ENCODE measurements at regions not wholly inside any gene's neighbourhood (a gene's known extent, or its start where the extent isn't known, plus 50 kb on each side); places are given as distances from the start of the nearest gene placed in this dataset.

- DNase-seq (ENCODE audit: low read depth): no peak
- H3K4me3 ChIP-seq (ENCODE audit: low read depth, low read length): no peak overlapping the region
- no peak for TF ChIP-seq CTCF (conservative IDR thresholded peaks at IDR 0.05; ENCODE audit: low read depth, low read length)
These were observed 1139.7 kb upstream of the CELF2 start for GRCh38 chr10:9877978-9878377.

GRCh38 chr10:9878383-9878782, 1139.3 kb upstream of the CELF2 start:
- TF ChIP-seq CTCF (conservative IDR thresholded peaks at IDR 0.05; ENCODE audit: low read depth, low read length): no peak
- H3K4me3 ChIP-seq (ENCODE audit: low read depth, low read length): no peak overlapping the region
- DNase-seq (ENCODE audit: low read depth): no peak

- no peak for DNase-seq (ENCODE audit: low read depth)
- H3K4me3 ChIP-seq (ENCODE audit: low read depth, low read length): no peak overlapping the region
- TF ChIP-seq CTCF (conservative IDR thresholded peaks at IDR 0.05; ENCODE audit: low read depth, low read length): no peak
These were observed 1131.9 kb upstream of the CELF2 start for GRCh38 chr10:9885761-9886160.

- TF ChIP-seq CTCF (conservative IDR thresholded peaks at IDR 0.05; ENCODE audit: low read depth, low read length): no peak
- DNase-seq (ENCODE audit: low read depth): no peak
- no peak overlapping the region for H3K4me3 ChIP-seq (ENCODE audit: low read depth, low read length)
These were observed 1130.9 kb upstream of the CELF2 start for GRCh38 chr10:9886772-9887171.

- H3K4me3 ChIP-seq (ENCODE audit: low read depth, low read length): no peak overlapping the region
- no peak for TF ChIP-seq CTCF (conservative IDR thresholded peaks at IDR 0.05; ENCODE audit: low read depth, low read length)
- no peak for DNase-seq (ENCODE audit: low read depth)
These were observed 1122.2 kb upstream of the CELF2 start for GRCh38 chr10:9895453-9895852.

- no peak for DNase-seq (ENCODE audit: low read depth)
- TF ChIP-seq CTCF (conservative IDR thresholded peaks at IDR 0.05; ENCODE audit: low read depth, low read length): no peak
- no peak overlapping the region for H3K4me3 ChIP-seq (ENCODE audit: low read depth, low read length)
These were observed 1121.7 kb upstream of the CELF2 start for GRCh38 chr10:9895981-9896380.

GRCh38 chr10:9898633-9899395, 1118.9 kb upstream of the CELF2 start:
- no peak for DNase-seq (ENCODE audit: low read depth)
- no peak overlapping the region for H3K4me3 ChIP-seq (ENCODE audit: low read depth, low read length)
- no peak for TF ChIP-seq CTCF (conservative IDR thresholded peaks at IDR 0.05; ENCODE audit: low read depth, low read length)

Measured in choroid plexus epithelial cell (primary cell).